Uterus (tissue), 3 donors: ENCODE measurements at regions not wholly inside any gene's neighbourhood (a gene's known extent, or its start where the extent isn't known, plus 50 kb on each side); places are given as distances from the start of the nearest gene placed in this dataset.

ENCODE experiments used
- DNase-seq, 2 donors: peaks; one replicate each; pipeline ENCODE4 v3.0.0-alpha.2; 2019 to 2020
- H3K27ac ChIP-seq, 2 donors: fragments of 200-600 bp; sonication (generic); 1 replicate in 1 of 2; 2 replicates in 1 of 2; pipeline ENCODE4 v1.5.1; 2016 to 2018
- H3K27me3 ChIP-seq, 2 donors: fragments of 200-600 bp; sonication (generic); one replicate each; pipeline ENCODE4 v1.5.1; 2018 to 2019; ENCODE audit warnings: control low read depth in 1 of 2
- H3K36me3 ChIP-seq, 2 donors: fragments of 200-600 bp; sonication (generic); one replicate each; pipeline ENCODE4 v1.5.1; 2019; ENCODE audit warnings: control low read depth in 1 of 2
- H3K4me1 ChIP-seq, 2 donors: fragments of 200-600 bp; sonication (generic); one replicate each; pipeline ENCODE4 v1.5.1; 2018 to 2019; ENCODE audit warnings: control low read depth in 1 of 2
- H3K4me3 ChIP-seq, 2 donors: fragments of 200-600 bp; sonication (generic); 1 replicate in 1 of 2; 2 replicates in 1 of 2; pipeline ENCODE4 v1.5.1; 2018 to 2019; ENCODE audit warnings: mild to moderate bottlenecking in 1 of 2
- H3K9me3 ChIP-seq, 2 donors: fragments of 200-600 bp; sonication (generic); one replicate each; pipeline ENCODE4 v1.5.1; 2019; ENCODE audit warnings: control low read depth in 1 of 2
- POLR2A ChIP-seq, 2 donors: fragments of 450-650 bp; IDR thresholded peaks; one replicate each; pipeline ENCODE4 v1.6.1; 2016; ENCODE audit warnings: antibody characterized with exemption in 2 of 2, mild to moderate bottlenecking in 1 of 2, moderate library complexity in 1 of 2
- intact Hi-C: fragments of 100-400 bp; cut with DNase I; formaldehyde crosslinking; loops from one replicate; pipeline ENCODE4 v1.15.1; 2023; ENCODE audit warnings: low total_unique reads
- TF ChIP-seq, protein P1 (sequence below), 4 experiments: fragments of 200-600 bp in 2 of 4; fragments of 450-650 bp in 2 of 4; sonication (generic) in 2 of 4; IDR thresholded peaks; one replicate each; pipeline ENCODE4 v1.5.1; 2016 to 2019; ENCODE audit warnings: antibody characterized with exemption in 4 of 4, mild to moderate bottlenecking in 2 of 4, moderate library complexity in 1 of 4
- donor health status: DM: yes; HTN: yes; CAD: no.

DNA sequence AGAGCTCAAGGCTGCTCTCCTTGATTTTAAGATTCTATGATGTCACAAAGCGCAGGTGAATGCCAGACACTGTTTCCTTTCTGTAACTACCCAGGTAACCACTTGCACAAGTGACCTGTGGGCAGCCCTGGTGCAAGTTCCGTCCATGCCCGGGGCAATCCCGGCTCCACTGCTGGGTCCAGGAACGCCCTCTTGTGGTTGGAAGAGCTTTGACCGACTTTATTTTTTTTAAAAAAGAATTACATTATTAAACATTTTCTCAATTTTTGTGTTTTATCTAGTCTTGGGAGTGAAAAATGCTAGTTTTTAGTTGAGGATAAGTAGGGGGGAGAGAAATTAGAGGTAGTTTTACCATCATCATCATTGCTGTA, 695.2 kb downstream of the QKI start:
- H3K9me3 ChIP-seq: no peaks in the 10 kb centered on the region
- H3K27me3 ChIP-seq: no peaks in the 10 kb centered on the region
- H3K4me3 ChIP-seq: no peak overlapping the region
- no peaks in the 10 kb centered on the region for H3K4me1 ChIP-seq
- no peak for DNase-seq
- no peak for TF ChIP-seq POLR2A (IDR thresholded peaks at IDR 0.05)
- TF ChIP-seq, protein P1, sequence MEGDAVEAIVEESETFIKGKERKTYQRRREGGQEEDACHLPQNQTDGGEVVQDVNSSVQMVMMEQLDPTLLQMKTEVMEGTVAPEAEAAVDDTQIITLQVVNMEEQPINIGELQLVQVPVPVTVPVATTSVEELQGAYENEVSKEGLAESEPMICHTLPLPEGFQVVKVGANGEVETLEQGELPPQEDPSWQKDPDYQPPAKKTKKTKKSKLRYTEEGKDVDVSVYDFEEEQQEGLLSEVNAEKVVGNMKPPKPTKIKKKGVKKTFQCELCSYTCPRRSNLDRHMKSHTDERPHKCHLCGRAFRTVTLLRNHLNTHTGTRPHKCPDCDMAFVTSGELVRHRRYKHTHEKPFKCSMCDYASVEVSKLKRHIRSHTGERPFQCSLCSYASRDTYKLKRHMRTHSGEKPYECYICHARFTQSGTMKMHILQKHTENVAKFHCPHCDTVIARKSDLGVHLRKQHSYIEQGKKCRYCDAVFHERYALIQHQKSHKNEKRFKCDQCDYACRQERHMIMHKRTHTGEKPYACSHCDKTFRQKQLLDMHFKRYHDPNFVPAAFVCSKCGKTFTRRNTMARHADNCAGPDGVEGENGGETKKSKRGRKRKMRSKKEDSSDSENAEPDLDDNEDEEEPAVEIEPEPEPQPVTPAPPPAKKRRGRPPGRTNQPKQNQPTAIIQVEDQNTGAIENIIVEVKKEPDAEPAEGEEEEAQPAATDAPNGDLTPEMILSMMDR (IDR thresholded peaks at IDR 0.05): peak in 3 of 4 experiments; percentile 10 to 31 (median 21)
- intact Hi-C loops: no loop called here
- peak overlapping the region in 1 of 2 donors; percentile 5 for H3K27ac ChIP-seq
- no peaks in the 10 kb centered on the region for H3K36me3 ChIP-seq

DNA sequence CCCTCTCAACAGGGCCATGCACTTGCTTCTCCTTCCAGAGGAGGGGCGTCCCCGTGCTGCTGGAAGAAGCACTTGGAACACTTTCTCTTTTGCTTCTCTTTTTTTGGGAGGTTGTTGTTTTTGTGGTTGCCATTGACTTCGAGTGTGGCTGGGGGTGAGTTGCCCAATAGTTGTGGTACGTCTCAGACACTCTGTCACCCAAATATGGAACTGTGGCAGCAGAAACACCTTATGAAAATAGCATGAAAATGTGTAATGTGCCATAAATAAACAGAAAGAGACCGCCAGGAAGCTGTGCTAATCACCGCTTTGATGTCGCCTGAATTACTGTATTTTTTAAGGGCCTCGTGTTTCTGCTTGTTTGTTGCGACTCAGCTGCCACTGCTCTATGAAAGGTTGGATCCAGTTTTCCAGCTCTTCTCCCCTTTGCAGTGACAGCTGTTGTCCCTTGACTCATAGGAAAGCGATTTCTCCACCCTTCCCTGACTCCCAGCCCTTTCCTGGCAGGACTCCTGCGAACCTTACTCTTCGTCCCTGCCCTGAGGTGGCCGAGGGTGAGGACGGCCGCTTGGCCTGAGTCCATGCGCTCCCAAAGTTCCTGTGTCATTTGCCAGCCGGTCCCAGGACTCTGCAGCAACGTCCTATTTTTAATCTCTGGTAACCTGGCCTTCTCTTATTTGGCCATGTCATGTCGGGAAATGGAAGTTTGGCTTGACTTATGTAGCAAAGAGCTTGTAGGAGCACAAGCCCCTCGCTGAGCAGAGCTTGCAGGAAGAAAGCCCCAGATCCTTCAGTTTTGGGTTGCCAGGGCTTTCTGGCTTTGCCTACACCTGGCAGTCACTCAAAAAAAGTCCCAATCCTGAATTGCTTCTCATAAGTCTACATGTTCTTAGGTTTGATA, 694.6 kb downstream of the QKI start:
- peak overlapping the region; percentile 5 to 33 for H3K27ac ChIP-seq
- TF ChIP-seq POLR2A (IDR thresholded peaks at IDR 0.05): no peak
- TF ChIP-seq, protein P1 (IDR thresholded peaks at IDR 0.05): no peak
- no peaks in the 10 kb centered on the region for H3K4me1 ChIP-seq
- intact Hi-C loops: no loop called here
- no peaks in the 10 kb centered on the region for H3K9me3 ChIP-seq
- no peak overlapping the region for H3K4me3 ChIP-seq
- H3K27me3 ChIP-seq: no peaks in the 10 kb centered on the region
- peak; percentile 26 to 49 for DNase-seq
- H3K36me3 ChIP-seq: no peaks in the 10 kb centered on the region

DNA sequence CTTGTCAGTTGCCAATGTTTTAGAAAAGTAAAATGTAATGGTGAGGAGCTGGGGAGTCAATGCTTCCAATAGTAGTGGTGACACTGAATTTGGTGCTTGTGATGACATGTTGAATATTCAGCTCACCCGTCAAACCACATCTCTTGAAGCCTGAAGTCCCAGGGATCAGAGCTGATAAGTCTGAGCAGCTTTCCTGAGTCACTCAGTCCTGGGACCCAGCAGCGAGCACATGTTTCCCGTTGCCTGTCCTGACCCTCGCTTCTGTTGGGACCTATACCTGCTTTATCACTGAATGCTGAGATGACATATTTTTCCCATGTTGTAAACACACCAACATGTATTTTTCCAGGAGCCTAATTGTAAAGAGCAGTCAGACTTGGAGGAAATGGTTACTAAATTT, 693.6 kb downstream of the QKI start:
- intact Hi-C loops: no loop called here
- Histone ChIP-seq H3K4me3 (no peak overlapping the region), H3K4me1 (no peaks in the 10 kb centered on the region), H3K36me3 (no peaks in the 10 kb centered on the region), H3K27ac (no peak overlapping the region), H3K27me3 (no peaks in the 10 kb centered on the region), H3K9me3 (no peaks in the 10 kb centered on the region)
- no peak for TF ChIP-seq POLR2A (IDR thresholded peaks at IDR 0.05)
- TF ChIP-seq, protein P1 (IDR thresholded peaks at IDR 0.05): no peak
- DNase-seq: no peak

DNA sequence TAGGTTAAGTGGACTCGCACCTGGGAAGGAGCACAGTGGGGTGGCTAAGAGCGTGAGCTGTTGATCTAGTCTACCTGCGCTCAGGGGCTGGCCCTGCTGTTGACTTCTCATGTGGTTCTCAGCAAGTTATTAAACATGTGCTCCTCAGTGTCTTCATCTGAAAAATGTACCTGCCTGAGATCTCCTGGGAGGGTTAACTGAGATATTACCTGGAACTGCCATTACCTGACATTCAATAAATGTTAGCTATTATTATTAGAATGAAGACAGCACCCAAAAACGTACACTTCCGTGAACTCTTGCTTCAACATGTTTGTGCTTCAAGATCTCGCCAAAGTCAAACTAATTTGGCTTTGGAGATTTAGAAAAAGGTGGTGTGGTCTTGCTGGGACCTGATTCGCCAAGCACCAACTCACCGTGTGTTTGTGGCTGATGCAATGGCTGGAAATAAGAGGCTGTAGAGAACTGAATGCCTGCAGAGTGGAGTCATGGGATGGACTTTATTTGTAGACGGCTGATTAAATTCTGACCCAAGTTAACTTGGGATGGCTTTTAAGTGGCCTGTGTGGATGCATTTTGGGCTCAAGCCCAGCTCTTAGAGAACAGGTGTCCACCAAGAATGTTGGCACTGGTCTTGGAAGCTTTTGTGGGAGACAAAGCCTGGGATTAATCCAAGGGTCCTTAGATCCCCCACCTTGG, 692.9 kb downstream of the QKI start:
- no peak overlapping the region for H3K27ac ChIP-seq
- H3K4me1 ChIP-seq: no peaks in the 10 kb centered on the region
- DNase-seq: no peak
- H3K9me3 ChIP-seq: no peaks in the 10 kb centered on the region
- H3K4me3 ChIP-seq: no peak overlapping the region
- H3K27me3 ChIP-seq: no peaks in the 10 kb centered on the region
- TF ChIP-seq POLR2A (IDR thresholded peaks at IDR 0.05): no peak
- TF ChIP-seq, protein P1 (IDR thresholded peaks at IDR 0.05): no peak
- intact Hi-C loops: no loop called here
- no peaks in the 10 kb centered on the region for H3K36me3 ChIP-seq

DNA sequence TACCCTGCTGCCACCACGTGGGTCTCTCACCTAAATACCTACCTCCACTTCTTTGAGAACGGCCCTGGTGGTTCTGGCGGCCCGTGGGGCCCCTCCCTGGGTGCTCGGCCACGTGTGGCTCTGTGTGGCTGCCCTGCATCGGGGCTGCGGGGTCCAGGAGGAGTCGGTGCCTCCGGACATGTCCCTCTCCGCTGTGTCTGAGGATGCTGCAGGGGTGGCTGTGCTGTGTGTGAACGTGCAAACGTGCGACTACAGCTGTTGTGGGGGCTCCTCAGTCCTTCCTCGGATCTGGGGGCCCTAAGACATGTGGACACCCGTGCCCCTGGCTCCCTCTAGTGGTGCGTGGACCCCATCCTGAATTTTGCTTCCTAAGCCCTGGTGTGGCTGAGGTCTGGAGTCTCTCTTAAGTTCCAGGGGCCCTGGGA, 691.8 kb downstream of the QKI start:
- H3K27ac ChIP-seq: no peak overlapping the region
- TF ChIP-seq, protein P1 (IDR thresholded peaks at IDR 0.05): no peak
- no peak for TF ChIP-seq POLR2A (IDR thresholded peaks at IDR 0.05)
- H3K4me1 ChIP-seq: no peaks in the 10 kb centered on the region
- no peaks in the 10 kb centered on the region for H3K9me3 ChIP-seq
- H3K4me3 ChIP-seq: no peak overlapping the region
- H3K27me3 ChIP-seq: no peaks in the 10 kb centered on the region
- DNase-seq: no peak
- no peaks in the 10 kb centered on the region for H3K36me3 ChIP-seq
- intact Hi-C loops: no loop called here
